Activated T-helper 2 cell treated with anti-CD3 and anti-CD28 coated beads, Interferon-gamma antibody, Interleukin-2, Interleukin-4, amounts not matched to agents 10 μg/mL and 5 μg/mL and 100 μg/mL, durations not matched to agents 14 hours and 24 hours and 36 hours (primary cell): ENCODE measurements at regions not wholly inside any gene's neighbourhood (a gene's known extent, or its start where the extent isn't known, plus 50 kb on each side); places are given as distances from the start of the nearest gene placed in this dataset.
"Not testable (repeated sequence)": the region's sequence is repeated elsewhere in the genome, so short reads cannot be mapped to it uniquely, and the experiment has no call there.

ENCODE experiments used
- DNase-seq: peaks from one replicate; pipeline ENCODE4 v3.0.0; 2021; ENCODE audit warnings: low spot score
- H3K27ac Mint-ChIP-seq: one replicate; pipeline ENCODE4 v1.8.0; 2021; ENCODE audit warnings: mixed read lengths
- H3K27me3 Mint-ChIP-seq: one replicate; pipeline ENCODE4 v1.8.0; 2021; ENCODE audit warnings: low read depth, mixed read lengths
- H3K36me3 Mint-ChIP-seq: one replicate; pipeline ENCODE4 v1.8.0; 2021; ENCODE audit warnings: low read depth, mixed read lengths
- H3K4me1 Mint-ChIP-seq: one replicate; pipeline ENCODE4 v1.8.0; 2021; ENCODE audit warnings: low read depth, mixed read lengths
- H3K4me3 Mint-ChIP-seq: one replicate; pipeline ENCODE4 v1.8.0; 2021; ENCODE audit warnings: low read depth, mild to moderate bottlenecking, moderate library complexity, mixed read lengths
- H3K9me3 Mint-ChIP-seq: one replicate; pipeline ENCODE4 v1.8.0; 2021; ENCODE audit warnings: mixed read lengths
- intact Hi-C: fragments of 100-400 bp; cut with micrococcal nuclease; formaldehyde crosslinking; loops from one replicate; pipeline ENCODE4 v1.15.1; 2023

DNA sequence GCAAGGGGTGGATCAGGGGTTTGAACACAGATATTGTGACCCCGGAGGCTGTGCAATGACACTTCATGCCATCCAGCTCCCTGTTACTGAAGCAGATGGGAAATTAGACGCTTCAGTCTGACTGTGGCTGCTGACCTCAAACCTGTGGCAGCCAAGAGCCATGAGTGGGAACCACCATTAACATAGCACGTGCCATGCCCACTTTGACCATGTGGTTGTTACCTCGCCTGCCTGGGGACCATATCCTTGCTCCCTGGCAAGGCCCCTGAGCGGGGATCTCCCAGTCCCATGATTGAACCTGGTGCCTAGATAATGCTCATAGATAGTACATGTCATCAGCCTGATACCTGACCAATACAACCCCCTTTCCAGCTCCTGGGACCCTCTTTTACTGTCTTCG, 68.9 kb downstream of the CYP26B1 start:
- DNase-seq = no peak
- Mint-ChIP-seq H3K27me3 (no peaks in the 10 kb centered on the region), H3K9me3 (no peaks in the 10 kb centered on the region), H3K36me3 (no peaks in the 10 kb centered on the region), H3K27ac (no peak overlapping the region), H3K4me3 (no peak overlapping the region), H3K4me1 (no peaks in the 10 kb centered on the region)
- intact Hi-C loops = no loop called here

DNA sequence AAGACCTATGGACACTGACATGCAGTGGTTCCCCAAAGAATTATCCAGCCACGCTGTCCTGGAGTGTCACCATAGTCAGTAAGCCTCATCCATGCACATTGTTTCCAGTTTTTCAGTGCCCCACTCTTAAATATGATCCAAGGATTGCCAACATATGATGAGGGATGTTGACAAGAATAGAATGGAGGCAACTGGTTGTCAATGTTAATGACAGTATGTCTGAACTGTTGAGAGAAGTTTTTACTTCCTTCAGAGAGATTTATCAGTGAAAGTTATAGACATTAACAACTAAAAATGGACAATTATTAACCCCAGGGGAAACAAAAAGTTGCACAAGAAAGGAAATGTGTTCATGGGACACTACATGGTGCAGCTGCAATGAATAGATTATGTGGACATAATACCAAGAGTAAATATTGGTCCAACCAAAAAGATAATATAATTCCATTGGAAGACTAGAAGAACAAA, 69.9 kb downstream of the CYP26B1 start:
- H3K36me3 Mint-ChIP-seq = no peaks in the 10 kb centered on the region
- no peak overlapping the region for H3K27ac Mint-ChIP-seq
- no peak overlapping the region for H3K4me3 Mint-ChIP-seq
- peaks cover 10% of the 10 kb centered on the region for H3K9me3 Mint-ChIP-seq
- no peaks in the 10 kb centered on the region for H3K27me3 Mint-ChIP-seq
- H3K4me1 Mint-ChIP-seq = no peaks in the 10 kb centered on the region
- intact Hi-C loops = no loop called here
- no peak for DNase-seq

DNA sequence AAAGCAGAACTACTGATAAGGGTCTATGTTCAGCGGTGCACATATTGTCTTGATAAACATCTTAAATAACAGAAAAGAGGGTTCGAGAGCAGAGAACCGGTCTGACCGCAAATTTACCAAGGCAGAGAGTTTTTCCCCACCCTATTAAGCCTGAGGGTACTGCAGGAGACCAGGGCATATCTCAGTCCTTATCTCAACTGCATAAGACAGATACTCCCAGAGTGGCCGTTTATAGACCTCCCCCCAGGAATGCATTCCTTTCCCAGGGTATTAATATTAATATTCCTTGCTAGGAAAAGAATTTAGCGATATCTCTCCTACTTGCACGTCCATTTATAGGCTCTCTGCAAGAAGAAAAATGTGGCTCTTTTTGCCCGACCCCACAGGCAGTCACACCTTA, 74.3 kb downstream of the CYP26B1 start:
- H3K9me3 Mint-ChIP-seq = peaks cover 11% of the 10 kb centered on the region
- H3K4me1 Mint-ChIP-seq, intact Hi-C loops, H3K36me3 Mint-ChIP-seq, H3K4me3 Mint-ChIP-seq, H3K27ac Mint-ChIP-seq, DNase-seq, H3K27me3 Mint-ChIP-seq: not testable (repeated sequence)

DNA sequence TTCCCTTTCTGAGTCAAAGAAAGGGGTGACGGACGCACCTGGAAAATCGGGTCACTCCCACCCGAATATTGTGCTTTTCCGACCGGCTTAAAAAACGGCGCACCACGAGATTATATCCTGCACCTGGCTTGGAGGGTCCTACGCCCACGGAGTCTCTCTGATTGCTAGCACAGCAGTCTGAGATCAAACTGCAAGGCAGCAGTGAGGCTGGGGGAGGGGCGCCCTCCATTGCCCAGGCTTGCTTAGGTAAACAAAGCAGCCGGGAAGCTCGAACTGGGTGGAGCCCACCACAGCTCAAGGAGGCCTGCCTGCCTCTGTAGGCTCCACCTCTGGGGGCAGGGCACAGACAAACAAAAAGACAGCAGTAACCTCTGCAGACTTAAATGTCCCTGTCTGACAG, 83.5 kb downstream of the CYP26B1 start:
- H3K4me1 Mint-ChIP-seq, H3K36me3 Mint-ChIP-seq, H3K9me3 Mint-ChIP-seq, H3K27me3 Mint-ChIP-seq, intact Hi-C loops, H3K27ac Mint-ChIP-seq, DNase-seq, H3K4me3 Mint-ChIP-seq: not testable (repeated sequence)

DNA sequence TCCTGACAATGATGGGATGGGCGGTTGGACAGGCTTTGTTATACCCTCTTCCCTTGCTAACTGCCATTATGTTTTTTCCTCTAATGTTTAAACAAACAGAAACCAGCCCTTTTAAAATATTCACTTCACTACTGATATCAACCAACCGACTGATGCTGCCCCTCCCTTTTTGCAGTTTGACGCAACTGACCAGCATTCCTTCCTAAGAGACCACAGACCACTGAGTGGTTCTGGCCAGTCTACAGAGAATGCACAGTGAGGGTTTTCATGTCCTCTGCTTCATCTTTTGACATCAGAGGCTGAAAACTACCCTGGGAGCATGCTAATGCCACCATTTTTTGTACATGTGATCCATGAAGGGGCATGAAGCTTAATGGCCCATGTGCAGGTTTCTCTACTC, 85.3 kb downstream of the CYP26B1 start:
- no peaks in the 10 kb centered on the region for H3K9me3 Mint-ChIP-seq
- H3K27me3 Mint-ChIP-seq = no peaks in the 10 kb centered on the region
- H3K4me1 Mint-ChIP-seq = no peaks in the 10 kb centered on the region
- intact Hi-C loops = no loop called here
- no peak overlapping the region for H3K27ac Mint-ChIP-seq
- no peak overlapping the region for H3K4me3 Mint-ChIP-seq
- no peak for DNase-seq
- no peaks in the 10 kb centered on the region for H3K36me3 Mint-ChIP-seq

DNA sequence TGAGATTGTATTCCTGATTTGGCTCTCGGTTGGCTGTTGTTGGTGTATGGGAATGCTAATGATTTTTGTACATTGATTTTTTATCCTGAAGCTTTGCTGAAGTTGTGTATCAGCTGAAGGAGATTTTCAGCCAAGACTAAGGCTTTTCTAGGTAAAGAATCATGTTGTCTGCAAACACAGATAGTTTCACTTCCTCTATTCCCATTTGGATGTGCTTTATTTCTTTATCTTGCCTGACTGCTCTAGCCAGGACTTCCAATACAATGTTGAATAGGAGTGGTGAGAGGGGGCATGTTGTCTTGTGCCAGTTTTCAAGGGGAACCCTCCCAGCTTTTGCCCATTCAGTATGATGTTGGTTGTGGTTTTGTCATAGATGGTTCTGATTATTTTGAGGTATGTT, 90.4 kb downstream of the CYP26B1 start:
- Mint-ChIP-seq H3K27ac (no peak overlapping the region), H3K4me3 (no peak overlapping the region)
- intact Hi-C loops = no loop called here

DNA sequence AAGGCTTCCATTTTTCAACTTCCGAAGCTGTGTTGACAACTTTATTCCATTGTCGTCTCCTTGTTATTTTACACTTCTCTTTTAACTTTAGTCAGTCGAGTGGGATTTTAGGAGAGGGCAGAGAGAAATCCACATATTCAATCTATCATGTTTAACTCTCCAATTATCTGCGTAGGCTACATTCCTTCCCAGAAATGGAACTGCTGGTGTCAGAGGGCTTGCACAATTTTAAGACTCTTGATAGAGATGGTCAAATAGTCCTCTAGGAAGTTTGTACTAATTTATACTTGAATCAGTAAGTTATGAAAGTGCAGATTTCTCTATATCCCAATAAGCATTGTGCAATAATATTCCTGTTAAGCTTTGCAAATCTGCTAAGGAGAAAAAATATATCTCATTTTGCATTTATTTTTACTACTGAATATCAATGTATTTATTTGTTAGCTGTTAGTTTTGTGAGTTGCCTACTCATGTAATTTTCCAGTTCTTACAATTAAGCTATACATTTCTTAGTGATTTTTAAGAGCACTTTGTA, 95.6 kb downstream of the CYP26B1 start:
- no peak overlapping the region for H3K4me3 Mint-ChIP-seq
- H3K4me1 Mint-ChIP-seq = no peaks in the 10 kb centered on the region
- intact Hi-C loops = no loop called here
- H3K36me3 Mint-ChIP-seq = no peaks in the 10 kb centered on the region
- H3K27me3 Mint-ChIP-seq = no peaks in the 10 kb centered on the region
- H3K9me3 Mint-ChIP-seq = no peaks in the 10 kb centered on the region
- no peak overlapping the region for H3K27ac Mint-ChIP-seq
- DNase-seq = no peak

More for the DNA sequence above, 90.4 kb downstream of the CYP26B1 start:
- Mint-ChIP-seq H3K27me3 (no peaks in the 10 kb centered on the region), H3K9me3 (no peaks in the 10 kb centered on the region), H3K4me1 (no peaks in the 10 kb centered on the region), H3K36me3 (no peaks in the 10 kb centered on the region)
- DNase-seq = no peak

DNA sequence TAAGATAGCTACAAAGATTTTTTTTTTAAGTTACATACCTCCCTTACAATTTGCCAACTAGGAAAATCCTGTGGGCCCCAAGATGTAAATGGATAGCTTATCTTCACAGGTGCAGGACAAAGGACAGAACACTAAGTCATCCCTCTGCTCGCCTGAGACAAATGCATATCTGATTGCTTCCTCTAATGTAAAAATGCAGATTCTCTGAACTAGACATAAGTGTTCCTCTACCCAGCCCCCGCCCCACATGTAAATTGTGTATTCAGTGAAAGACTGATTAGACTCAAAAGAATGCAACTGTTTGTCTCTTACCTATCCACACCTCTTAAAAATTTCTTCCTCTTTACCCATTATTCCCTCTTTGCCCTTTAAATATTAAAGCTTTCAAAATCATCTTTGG, 96.5 kb downstream of the CYP26B1 start:
- H3K4me3 Mint-ChIP-seq = no peak overlapping the region
- no peaks in the 10 kb centered on the region for H3K36me3 Mint-ChIP-seq
- DNase-seq = no peak
- intact Hi-C loops = no loop called here
- H3K4me1 Mint-ChIP-seq = no peaks in the 10 kb centered on the region
- no peak overlapping the region for H3K27ac Mint-ChIP-seq
- H3K9me3 Mint-ChIP-seq = no peaks in the 10 kb centered on the region
- no peaks in the 10 kb centered on the region for H3K27me3 Mint-ChIP-seq

DNA sequence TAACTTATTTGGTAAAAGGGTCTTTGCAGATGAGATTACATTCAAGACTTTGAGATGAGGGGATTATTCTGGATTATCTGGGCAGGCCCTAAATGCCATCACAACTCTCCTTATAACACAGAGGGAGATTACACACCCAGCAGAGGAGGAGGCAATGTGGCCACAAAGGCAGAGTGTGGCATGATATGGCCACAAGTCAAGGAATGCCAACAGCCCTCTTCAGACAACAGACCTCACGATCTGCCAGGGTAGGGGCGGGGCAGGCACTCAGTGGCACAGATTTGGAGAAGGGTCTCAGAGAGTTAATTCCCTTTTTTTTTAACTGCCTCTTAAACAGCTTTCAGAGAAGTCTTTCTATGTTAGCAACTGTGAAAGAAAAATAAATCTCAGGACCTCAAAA, 96.9 kb downstream of the CYP26B1 start:
- H3K4me3 Mint-ChIP-seq = no peak overlapping the region
- H3K27me3 Mint-ChIP-seq = no peaks in the 10 kb centered on the region

DNA sequence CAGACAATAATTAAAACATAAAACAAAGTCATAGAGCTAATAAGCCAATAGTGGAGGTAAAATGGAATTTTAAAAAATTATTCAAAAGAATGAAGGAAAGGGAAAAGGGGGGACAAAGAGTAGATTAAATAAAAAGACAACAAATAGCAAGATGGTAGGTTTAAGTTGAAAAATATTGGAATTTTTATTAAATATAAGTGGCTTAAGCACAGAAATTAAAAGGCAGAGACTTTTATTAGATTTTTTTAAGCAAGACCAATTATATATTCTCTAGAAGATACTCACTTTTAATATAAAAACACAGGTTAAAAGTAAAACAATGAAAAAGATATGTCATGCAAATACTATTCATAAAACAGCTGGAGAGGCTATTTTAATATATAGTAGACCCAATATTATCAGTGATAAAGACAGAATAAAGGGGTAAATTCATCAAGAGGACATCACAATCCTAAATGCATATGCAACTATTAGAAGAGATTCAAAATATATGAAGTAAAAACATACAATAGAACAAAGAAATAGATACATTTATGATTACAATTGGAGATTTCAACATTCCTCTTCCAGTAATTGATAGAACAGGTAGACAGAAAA, 98.7 kb downstream of the CYP26B1 start:
- Mint-ChIP-seq H3K4me1 (no peaks in the 10 kb centered on the region), H3K4me3 (no peak overlapping the region), H3K9me3 (peaks cover 5% of the 10 kb centered on the region), H3K27ac (no peak overlapping the region), H3K36me3 (no peaks in the 10 kb centered on the region), H3K27me3 (no peaks in the 10 kb centered on the region)
- DNase-seq = no peak
- intact Hi-C loops = no loop called here

More for the DNA sequence above, 96.9 kb downstream of the CYP26B1 start:
- H3K4me1 Mint-ChIP-seq = no peaks in the 10 kb centered on the region
- no peaks in the 10 kb centered on the region for H3K36me3 Mint-ChIP-seq
- H3K27ac Mint-ChIP-seq = no peak overlapping the region
- H3K9me3 Mint-ChIP-seq = no peaks in the 10 kb centered on the region
- intact Hi-C loops = no loop called here
- no peak for DNase-seq

DNA sequence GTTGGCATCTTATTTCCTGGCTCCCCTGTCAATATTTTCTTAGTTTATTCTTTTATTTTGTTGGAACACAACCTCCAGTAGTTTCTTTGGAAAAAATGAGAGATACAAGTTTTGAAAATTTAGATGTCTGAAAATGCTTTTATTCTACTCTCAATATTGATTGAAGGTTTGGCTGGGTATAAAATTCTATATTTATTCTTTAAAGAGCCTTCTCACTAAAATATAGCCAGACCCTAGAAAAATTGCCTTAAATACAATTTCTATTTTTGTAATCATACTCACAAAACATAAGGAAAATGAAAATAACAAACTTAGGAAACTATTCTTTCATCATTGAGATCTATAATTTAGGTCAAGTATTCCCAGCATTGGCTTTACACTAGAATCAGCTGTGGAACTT, 103.7 kb downstream of the CYP26B1 start:
- Mint-ChIP-seq H3K27ac (no peak overlapping the region), H3K4me3 (no peak overlapping the region)

DNA sequence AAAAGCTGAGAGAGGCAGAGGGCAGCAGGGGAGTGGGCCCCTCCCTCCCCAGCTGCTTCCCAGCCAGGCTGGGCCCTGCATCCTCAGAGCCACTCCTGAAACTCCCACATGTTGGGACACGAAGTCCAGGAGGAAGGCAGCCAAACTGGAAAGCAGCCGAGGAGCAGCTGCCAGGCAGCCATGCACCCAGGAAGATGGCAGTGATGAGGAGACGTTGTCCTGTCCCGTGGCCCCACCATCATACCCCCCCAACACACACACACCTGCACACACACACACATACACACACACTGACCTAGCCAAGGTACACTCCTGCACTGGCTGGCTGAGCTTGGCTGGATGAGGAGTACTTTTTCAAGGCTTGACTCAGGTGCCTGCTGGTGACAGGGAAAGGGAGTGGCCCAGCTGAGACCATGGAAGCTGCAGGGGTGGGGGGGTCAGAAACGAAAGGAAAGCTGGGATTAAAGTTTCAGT, 106.0 kb downstream of the CYP26B1 start:
- intact Hi-C loops = no loop called here
- no peaks in the 10 kb centered on the region for H3K27me3 Mint-ChIP-seq

More for the DNA sequence above, 103.7 kb downstream of the CYP26B1 start:
- Mint-ChIP-seq H3K9me3 (peaks cover 5% of the 10 kb centered on the region), H3K4me1 (no peaks in the 10 kb centered on the region), H3K36me3 (no peaks in the 10 kb centered on the region), H3K27me3 (no peaks in the 10 kb centered on the region)
- DNase-seq = no peak
- intact Hi-C loops = no loop called here

DNA sequence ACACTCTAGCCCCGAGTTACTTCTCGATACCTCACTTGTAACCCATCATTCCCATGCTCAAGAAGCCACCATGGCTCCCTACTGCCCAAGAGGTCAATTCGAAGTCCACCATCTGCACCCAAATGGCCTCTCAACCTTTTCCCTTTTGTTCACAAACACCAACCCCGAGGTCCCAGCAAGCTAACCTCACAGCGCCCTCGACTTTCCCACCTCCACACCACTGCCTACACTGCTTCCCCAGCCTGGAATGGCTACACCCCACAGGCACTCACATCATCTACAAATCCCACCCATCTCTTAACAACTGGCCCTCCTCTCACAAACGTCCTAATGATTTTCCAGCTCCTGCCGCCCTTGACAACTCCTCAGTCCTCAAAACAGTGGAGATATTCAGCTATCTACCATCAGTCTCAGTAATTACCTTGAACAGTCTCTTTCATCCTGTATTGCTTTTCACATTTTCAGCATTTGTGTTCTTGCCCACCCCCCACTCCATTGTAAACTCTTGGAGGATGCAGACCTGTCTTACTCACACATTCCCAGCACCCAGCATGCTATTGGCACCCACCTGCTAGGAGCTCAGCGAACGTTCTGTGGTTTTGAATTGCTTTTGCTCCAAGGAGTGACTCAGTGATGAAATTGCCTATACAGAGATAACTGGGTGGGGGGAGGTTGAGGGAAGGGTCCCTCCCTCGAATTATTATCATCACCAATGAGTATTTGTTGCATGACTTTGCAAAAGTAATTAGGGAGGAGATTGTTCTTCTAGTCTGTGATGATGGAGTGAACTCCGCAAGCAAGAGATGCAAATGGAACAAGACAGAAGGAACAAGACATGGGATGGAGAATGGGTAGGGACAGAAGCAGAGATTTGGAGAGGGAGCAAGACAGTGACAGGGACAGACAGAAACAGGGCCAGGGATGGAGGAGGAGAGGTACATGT, 106.8 kb downstream of the CYP26B1 start:
- peaks cover 5% of the 10 kb centered on the region for H3K9me3 Mint-ChIP-seq
- intact Hi-C loops = no loop called here

More for the DNA sequence above, 106.0 kb downstream of the CYP26B1 start:
- no peak for DNase-seq
- Mint-ChIP-seq H3K27ac (no peak overlapping the region), H3K4me3 (no peak overlapping the region), H3K9me3 (peaks cover 5% of the 10 kb centered on the region), H3K4me1 (no peaks in the 10 kb centered on the region), H3K36me3 (no peaks in the 10 kb centered on the region)

More for the DNA sequence above, 106.8 kb downstream of the CYP26B1 start:
- H3K27ac Mint-ChIP-seq = no peak overlapping the region
- no peak overlapping the region for H3K4me3 Mint-ChIP-seq
- H3K36me3 Mint-ChIP-seq = no peaks in the 10 kb centered on the region
- no peaks in the 10 kb centered on the region for H3K4me1 Mint-ChIP-seq
- H3K27me3 Mint-ChIP-seq = no peaks in the 10 kb centered on the region
- DNase-seq = no peak
